PC-3 (cell line): ENCODE measurements at regions not wholly inside any gene's neighbourhood (a gene's known extent, or its start where the extent isn't known, plus 50 kb on each side); places are given as distances from the start of the nearest gene placed in this dataset.

Source experiments
- ATAC-seq: fragments of 200-7000 bp; cut with Tn5 transposase; 2 replicates; pipeline ENCODE4 v1.9.1; 2020; ENCODE audit warnings: mild to moderate bottlenecking, moderate library complexity
- BruUV-seq: library from RNA; stranded (reverse); fragments of 400-500 nt; replicated peaks from 2 replicates; lab custom pipeline; 2021; lab: Mats Ljungman, UMichigan
- CTCF ChIA-PET: fragments of 300-600 bp; sonication (Branson Sonifier 250); formaldehyde crosslinking; loops from one replicate; lab custom pipeline; 2022; ENCODE audit warnings: antibody characterized with exemption; lab: Charles Lee
- POLR2A ChIA-PET: fragments of 300-600 bp; sonication (Branson Sonifier 250); formaldehyde crosslinking; loops from one replicate; lab custom pipeline; 2022; ENCODE audit warnings: antibody characterized with exemption; ENCODE audit not compliant: unreplicated experiment; lab: Charles Lee
- DNase-seq: peaks from one replicate; pipeline ENCODE4 v3.0.0-alpha.2; 2015
- H2AFZ ChIP-seq: fragments of 300-600 bp; sonication (generic); 2 replicates; pipeline ENCODE4 v1.6.0; 2016; ENCODE audit warnings: antibody characterized with exemption, low read length
- H3F3A ChIP-seq: fragments of 300-600 bp; sonication (generic); one replicate; pipeline ENCODE4 v1.6.0; 2017; ENCODE audit warnings: antibody characterized with exemption, low read length, control low read depth, mild to moderate bottlenecking; ENCODE audit not compliant: unreplicated experiment
- H3K27ac ChIP-seq: fragments of 300-600 bp; sonication (generic); 2 replicates; pipeline ENCODE4 v1.5.1; 2016; ENCODE audit warnings: mild to moderate bottlenecking, low read length
- H3K27me3 ChIP-seq: fragments of 300-600 bp; sonication (generic); 2 replicates; pipeline ENCODE4 v1.6.1; 2016; ENCODE audit warnings: low read length, mixed read lengths
- H3K36me3 ChIP-seq: fragments of 300-600 bp; sonication (generic); 2 replicates; pipeline ENCODE4 v1.6.1; 2016; ENCODE audit warnings: low read depth, mixed run types, low read length, mixed read lengths
- H3K4me1 ChIP-seq: fragments of 300-600 bp; sonication (generic); 2 replicates; pipeline ENCODE4 v1.5.1; 2016; ENCODE audit warnings: low read length; ENCODE audit not compliant: insufficient read depth
- H3K4me2 ChIP-seq: fragments of 300-600 bp; sonication (generic); 2 replicates; pipeline ENCODE4 v1.6.0; 2016; ENCODE audit warnings: low read length
- H3K4me3 ChIP-seq: fragments of 300-600 bp; sonication (generic); 2 replicates; pipeline ENCODE4 v1.5.1; 2016; ENCODE audit warnings: mild to moderate bottlenecking, low read length, mixed read lengths
- H3K79me2 ChIP-seq: fragments of 300-600 bp; sonication (generic); 2 replicates; pipeline ENCODE4 v1.6.1; 2017; ENCODE audit warnings: low read length, mixed read lengths
- H3K9ac ChIP-seq: fragments of 300-600 bp; sonication (generic); 2 replicates; pipeline ENCODE4 v1.6.0; 2016; ENCODE audit warnings: mild to moderate bottlenecking, low read length
- H3K9me2 ChIP-seq: fragments of 300-600 bp; sonication (generic); replicated peaks from 2 replicates; pipeline ENCODE4 v1.6.1; 2016; ENCODE audit warnings: mixed run types, low read length, mixed read lengths
- H3K9me3 ChIP-seq: fragments of 300-600 bp; sonication (generic); 2 replicates; pipeline ENCODE4 v1.6.1; 2016; ENCODE audit warnings: low read length, mixed read lengths
- H4K20me1 ChIP-seq: fragments of 300-600 bp; sonication (generic); 2 replicates; pipeline ENCODE4 v1.6.1; 2016; ENCODE audit warnings: low read length, mixed read lengths
- CTCF ChIP-seq: fragments of 300-600 bp; sonication (generic); conservative IDR thresholded peaks from 2 replicates; pipeline ENCODE4 v1.5.1; 2017; ENCODE audit warnings: antibody characterized with exemption, low read depth, mild to moderate bottlenecking, low read length
- EZH2 ChIP-seq: fragments of 300-600 bp; sonication (generic); IDR thresholded peaks from one replicate; pipeline ENCODE4 v1.6.1; 2017; ENCODE audit warnings: antibody characterized with exemption, mild to moderate bottlenecking, low read length; ENCODE audit not compliant: unreplicated experiment
- EZH2phosphoT487 ChIP-seq: fragments of 300-600 bp; sonication (generic); IDR thresholded peaks from 2 replicates; pipeline ENCODE4 v1.6.1; 2018; ENCODE audit warnings: mild to moderate bottlenecking, antibody characterized with exemption, low read length, borderline replicate concordance
- intact Hi-C: fragments of 100-400 bp; cut with micrococcal nuclease; formaldehyde crosslinking; loops from 2 replicates; pipeline ENCODE4 v1.9.0; 2023

GRCh38 chr2:62404913-62405312, 101.1 kb downstream of the TMEM17 start:
- Histone ChIP-seq H3K27me3 (no peaks in the 10 kb centered on the region), H3K27ac (no peak overlapping the region), H3K4me3 (no peak overlapping the region), H3K4me2 (no peak overlapping the region), H3K9ac (no peak overlapping the region), H3K36me3 (no peaks in the 10 kb centered on the region), H4K20me1 (no peaks in the 10 kb centered on the region), H3K4me1 (no peaks in the 10 kb centered on the region), H2AFZ (no peak overlapping the region), H3K9me3 (no peaks in the 10 kb centered on the region), H3K9me2 (no peaks in the 10 kb centered on the region), H3K79me2 (no peaks in the 10 kb centered on the region), H3F3A (no peaks in the 10 kb centered on the region)
- ATAC-seq (no peak), DNase-seq (no peak)
- intact Hi-C loops: no loop called here
- TF ChIP-seq EZH2 (no peak), EZH2phosphoT487 (no peak), CTCF (no peak)
- no TSS peak for BruUV-seq
- ChIA-PET POLR2A (no interaction called here), CTCF (no interaction called here)

GRCh38 chr2:62402156-62402555, 103.8 kb downstream of the TMEM17 start:
- Histone ChIP-seq H3K36me3 (no peaks in the 10 kb centered on the region), H3K4me1 (no peaks in the 10 kb centered on the region), H3F3A (no peaks in the 10 kb centered on the region), H2AFZ (no peak overlapping the region), H3K27ac (no peak overlapping the region), H3K4me3 (no peak overlapping the region), H3K4me2 (no peak overlapping the region), H3K79me2 (no peaks in the 10 kb centered on the region), H3K9me2 (no peaks in the 10 kb centered on the region), H3K9ac (no peak overlapping the region), H3K9me3 (no peaks in the 10 kb centered on the region), H4K20me1 (no peaks in the 10 kb centered on the region), H3K27me3 (no peaks in the 10 kb centered on the region)
- no TSS peak for BruUV-seq
- no peak for ATAC-seq
- ChIA-PET CTCF (no interaction called here), POLR2A (no interaction called here)
- TF ChIP-seq CTCF (no peak), EZH2 (no peak), EZH2phosphoT487 (no peak)
- DNase-seq: no peak
- intact Hi-C loops: no loop called here

- no peak for DNase-seq
These were observed 107.6 kb downstream of the TMEM17 start for GRCh38 chr2:62398356-62398755.

More at GRCh38 chr2:62398356-62398755, 107.6 kb downstream of the TMEM17 start:
- BruUV-seq: no TSS peak
- intact Hi-C loops: no loop called here
- no peak overlapping the region for H3K27ac ChIP-seq
- H3K4me1 ChIP-seq: no peaks in the 10 kb centered on the region
- no peak for ATAC-seq
- no peaks in the 10 kb centered on the region for H3K27me3 ChIP-seq
- H3K79me2 ChIP-seq: no peaks in the 10 kb centered on the region
- H3K4me3 ChIP-seq: no peak overlapping the region
- H3K9me3 ChIP-seq: no peaks in the 10 kb centered on the region
- CTCF ChIA-PET: interaction anchor here (0.5 kb wide), 1 partner anchor 754 kb away, joined by 6 read pairs; no protein-coding TSS in a partner anchor
- no peaks in the 10 kb centered on the region for H3K36me3 ChIP-seq
- no peaks in the 10 kb centered on the region for H3F3A ChIP-seq
- no peak overlapping the region for H3K4me2 ChIP-seq
- no peak overlapping the region for H3K9ac ChIP-seq
- POLR2A ChIA-PET: no interaction called here
- no peak overlapping the region for H2AFZ ChIP-seq
- no peaks in the 10 kb centered on the region for H3K9me2 ChIP-seq
- H4K20me1 ChIP-seq: no peaks in the 10 kb centered on the region
- no peak for TF ChIP-seq EZH2
- TF ChIP-seq EZH2phosphoT487: no peak
- no peak for TF ChIP-seq CTCF
